H9 (cell line): ENCODE measurements at regions not wholly inside any gene's neighbourhood (a gene's known extent, or its start where the extent isn't known, plus 50 kb on each side); places are given as distances from the start of the nearest gene placed in this dataset.

ENCODE experiments used
- DNase-seq: peaks from one replicate; pipeline ENCODE4 v3.0.0-alpha.2; 2017
- H2AFZ ChIP-seq: one replicate; pipeline ENCODE4 v1.6.1; 2013; ENCODE audit warnings: mild to moderate bottlenecking, low read length, control low read depth, moderate library complexity
- H2AK5ac ChIP-seq: 2 replicates; pipeline ENCODE4 v1.6.1; 2013; ENCODE audit warnings: low read length, control low read depth, mixed read lengths; ENCODE audit not compliant: insufficient read length
- H2BK120ac ChIP-seq: one replicate; pipeline ENCODE4 v1.6.1; 2013; ENCODE audit warnings: low read depth, mild to moderate bottlenecking, low read length, control low read depth, inconsistent platforms; ENCODE audit not compliant: poor library complexity, severe bottlenecking
- H2BK12ac ChIP-seq: 2 replicates; pipeline ENCODE4 v1.6.1; 2013; ENCODE audit warnings: low read length, control low read depth, mixed read lengths, low read depth; ENCODE audit not compliant: insufficient read length
- H2BK15ac ChIP-seq: 2 replicates; pipeline ENCODE4 v1.6.1; 2013; ENCODE audit warnings: low read depth, low read length, control low read depth
- H2BK20ac ChIP-seq: one replicate; pipeline ENCODE4 v1.6.1; 2013; ENCODE audit warnings: low read depth, mild to moderate bottlenecking, low read length, control low read depth, inconsistent platforms; ENCODE audit not compliant: poor library complexity, severe bottlenecking
- H2BK5ac ChIP-seq: 2 replicates; pipeline ENCODE4 v1.6.1; 2013; ENCODE audit warnings: low read length, control low read depth, mixed read lengths; ENCODE audit not compliant: insufficient read length
- H3K14ac ChIP-seq: 2 replicates; pipeline ENCODE4 v1.6.1; 2013; ENCODE audit warnings: low read length, control low read depth; ENCODE audit not compliant: insufficient read depth
- H3K18ac ChIP-seq: 2 replicates; pipeline ENCODE4 v1.6.1; 2013; ENCODE audit warnings: low read depth, mild to moderate bottlenecking, mixed read lengths, low read length, control low read depth; ENCODE audit not compliant: insufficient read length
- H3K23ac ChIP-seq: 2 replicates; pipeline ENCODE4 v1.6.1; 2013; ENCODE audit warnings: low read length, control low read depth, mixed read lengths, low read depth; ENCODE audit not compliant: insufficient read length
- H3K23me2 ChIP-seq: 2 replicates; pipeline ENCODE4 v1.6.1; 2013; ENCODE audit warnings: low read depth, mild to moderate bottlenecking, mixed read lengths, low read length, control low read depth; ENCODE audit not compliant: insufficient read length, poor library complexity, severe bottlenecking
- H3K27ac ChIP-seq: 2 replicates; pipeline ENCODE4 v1.5.1; 2013; ENCODE audit warnings: low read length, control low read depth, mixed read lengths, low read depth; ENCODE audit not compliant: insufficient read length
- H3K27me3 ChIP-seq: 2 replicates; pipeline ENCODE4 v1.6.1; 2013; ENCODE audit warnings: low read length, control low read depth, inconsistent platforms; ENCODE audit not compliant: insufficient read depth
- H3K4ac ChIP-seq: 2 replicates; pipeline ENCODE4 v1.6.1; 2013; ENCODE audit warnings: low read depth, mild to moderate bottlenecking, control low read depth, inconsistent platforms, low read length, moderate library complexity
- H3K4me1 ChIP-seq: 2 replicates; pipeline ENCODE4 v1.6.1; 2013; ENCODE audit warnings: low read length, control low read depth, inconsistent platforms; ENCODE audit not compliant: insufficient read depth
- H3K4me2 ChIP-seq: 2 replicates; pipeline ENCODE4 v1.6.1; 2013; ENCODE audit warnings: low read length, control low read depth, mixed read lengths; ENCODE audit not compliant: insufficient read length, insufficient read depth
- H3K56ac ChIP-seq: 2 replicates; pipeline ENCODE4 v1.6.1; 2013; ENCODE audit warnings: low read depth, mild to moderate bottlenecking, mixed read lengths, low read length, control low read depth; ENCODE audit not compliant: insufficient read length
- H3K79me1 ChIP-seq: 2 replicates; pipeline ENCODE4 v1.6.1; 2013; ENCODE audit warnings: low read depth, mild to moderate bottlenecking, moderate library complexity, low read length, control low read depth, inconsistent platforms; ENCODE audit not compliant: insufficient read depth, poor library complexity, severe bottlenecking
- H3K79me2 ChIP-seq: 2 replicates; pipeline ENCODE4 v1.6.1; 2013; ENCODE audit warnings: low read length, control low read depth, inconsistent platforms; ENCODE audit not compliant: insufficient read depth
- H3K9ac ChIP-seq: 2 replicates; pipeline ENCODE4 v1.6.1; 2013; ENCODE audit warnings: low read length, control low read depth, mixed read lengths; ENCODE audit not compliant: insufficient read length; ENCODE audit errors: extremely low read depth
- H3K9me3 ChIP-seq: one replicate; pipeline ENCODE4 v1.6.1; 2013; ENCODE audit warnings: low read depth, low read length, inconsistent platforms; ENCODE audit not compliant: control insufficient read depth
- H3T11ph ChIP-seq: one replicate; pipeline ENCODE4 v1.6.1; 2013; ENCODE audit warnings: mild to moderate bottlenecking, low read length, control low read depth, inconsistent platforms
- H4K20me1 ChIP-seq: one replicate; pipeline ENCODE4 v1.6.1; 2013; ENCODE audit not compliant: control insufficient read depth, insufficient read length, insufficient read depth
- H4K5ac ChIP-seq: 2 replicates; pipeline ENCODE4 v1.6.1; 2013; ENCODE audit warnings: low read depth, mild to moderate bottlenecking, mixed read lengths, low read length, control low read depth; ENCODE audit not compliant: insufficient read length
- H4K8ac ChIP-seq: replicated peaks from 2 replicates; pipeline ENCODE4 v1.6.1; 2013; ENCODE audit warnings: low read length, control low read depth, mixed read lengths, low read depth; ENCODE audit not compliant: insufficient read length
- H4K91ac ChIP-seq: 2 replicates; pipeline ENCODE4 v1.6.1; 2013; ENCODE audit warnings: low read depth, mild to moderate bottlenecking, moderate library complexity, mixed read lengths, low read length, control low read depth; ENCODE audit not compliant: insufficient read length
- H3K27ac Mint-ChIP-seq, 3 experiments: 2 replicates in 2 of 3; 3 replicates in 1 of 3; pipeline ENCODE4 v1.8.0; 2020 to 2021; ENCODE audit warnings: mixed read lengths in 3 of 3, mild to moderate bottlenecking in 1 of 3, moderate library complexity in 1 of 3
- H3K27me3 Mint-ChIP-seq: 2 replicates; pipeline ENCODE4 v1.8.0; 2021; ENCODE audit warnings: low read depth, mild to moderate bottlenecking, moderate library complexity, mixed read lengths
- H3K36me3 Mint-ChIP-seq, 3 experiments: 2 replicates in 2 of 3; 3 replicates in 1 of 3; pipeline ENCODE4 v1.8.0; 2020 to 2021; ENCODE audit warnings: low read depth in 3 of 3, mixed read lengths in 3 of 3; ENCODE audit not compliant: insufficient read depth in 1 of 3
- H3K4me1 Mint-ChIP-seq, 2 experiments: 2 replicates each; pipeline ENCODE4 v1.8.0; 2020; ENCODE audit warnings: mixed read lengths in 2 of 2
- H3K4me3 Mint-ChIP-seq, 2 experiments: 2 replicates in 1 of 2; 3 replicates in 1 of 2; pipeline ENCODE4 v1.8.0; 2020 to 2021; ENCODE audit warnings: mild to moderate bottlenecking in 2 of 2, mixed read lengths in 2 of 2, moderate library complexity in 1 of 2
- H3K9me3 Mint-ChIP-seq, 2 experiments: 2 replicates in 1 of 2; 3 replicates in 1 of 2; pipeline ENCODE4 v1.8.0; 2020; ENCODE audit warnings: mild to moderate bottlenecking in 2 of 2, mixed read lengths in 2 of 2, moderate library complexity in 1 of 2
- WGBS: extraction: QIAGEN DNeasy Blood & Tissue Kit; methylation state at CpG from one replicate; pipeline ENCODE4 v1.1.7; 2013; ENCODE audit warnings: missing lambda C conversion rate, low lambda C conversion rate, mixed read lengths; ENCODE audit not compliant: insufficient read length; ENCODE audit errors: extremely low coverage; 5-methylcytosine and 5-hydroxymethylcytosine counted together
- TF ChIP-seq, protein P1 (sequence below): fragments of 200-600 bp; sonication (generic); conservative IDR thresholded peaks from 3 replicates; pipeline ENCODE4 v1.8.0; 2021; ENCODE audit warnings: antibody characterized with exemption, mild to moderate bottlenecking

DNA sequence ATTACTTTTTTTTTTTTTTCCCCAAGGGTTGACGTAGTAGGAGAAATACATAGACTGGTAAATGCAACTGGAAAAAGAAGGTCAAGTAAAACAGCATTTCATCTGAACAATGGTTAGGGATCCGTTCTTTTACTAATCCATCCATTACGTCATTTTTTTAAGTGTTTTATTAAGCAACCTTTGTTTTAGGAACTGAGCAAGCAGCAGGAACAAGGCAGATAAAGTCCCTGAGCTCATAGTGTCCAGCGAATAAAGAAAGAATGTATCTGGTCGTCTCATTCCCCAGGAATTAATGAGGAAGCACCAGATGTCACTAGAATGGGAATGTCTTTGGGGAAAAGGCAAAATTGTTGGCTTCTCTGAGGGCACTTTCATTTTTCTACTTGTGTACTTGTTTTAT lies 842.4 kb downstream of the TDRD15 start:
- Histone ChIP-seq H4K8ac (no peak overlapping the region), H2BK15ac (no peak overlapping the region), H2BK5ac (no peak overlapping the region), H2AK5ac (no peak overlapping the region), H3K79me2 (no peaks in the 10 kb centered on the region), H3K4ac (no peak overlapping the region), H3K23ac (no peak overlapping the region), H3K9me3 (no peaks in the 10 kb centered on the region), H3T11ph (no peak overlapping the region), H3K79me1 (no peaks in the 10 kb centered on the region), H4K20me1 (no peaks in the 10 kb centered on the region), H2BK20ac (no peak overlapping the region), H2BK120ac (no peak overlapping the region), H4K91ac (no peak overlapping the region), H2AFZ (no peak overlapping the region), H3K27me3 (no peaks in the 10 kb centered on the region), H2BK12ac (no peak overlapping the region), H3K4me2 (no peak overlapping the region), H3K23me2 (no peaks in the 10 kb centered on the region), H3K56ac (no peak overlapping the region), H3K9ac (no peak overlapping the region), H4K5ac (no peak overlapping the region), H3K18ac (no peak overlapping the region), H3K14ac (no peak overlapping the region), H3K27ac (no peak overlapping the region), H3K4me1 (no peaks in the 10 kb centered on the region)
- Mint-ChIP-seq H3K4me1 (no peaks in the 10 kb centered on the region), H3K9me3 (no peaks in the 10 kb centered on the region), H3K27ac (no peak overlapping the region), H3K27me3 (no peaks in the 10 kb centered on the region), H3K4me3 (no peak overlapping the region), H3K36me3 (no peaks in the 10 kb centered on the region)
- no CpG with 5 or more reads among the region's 5 CpGs for WGBS
- TF ChIP-seq, protein P1, sequence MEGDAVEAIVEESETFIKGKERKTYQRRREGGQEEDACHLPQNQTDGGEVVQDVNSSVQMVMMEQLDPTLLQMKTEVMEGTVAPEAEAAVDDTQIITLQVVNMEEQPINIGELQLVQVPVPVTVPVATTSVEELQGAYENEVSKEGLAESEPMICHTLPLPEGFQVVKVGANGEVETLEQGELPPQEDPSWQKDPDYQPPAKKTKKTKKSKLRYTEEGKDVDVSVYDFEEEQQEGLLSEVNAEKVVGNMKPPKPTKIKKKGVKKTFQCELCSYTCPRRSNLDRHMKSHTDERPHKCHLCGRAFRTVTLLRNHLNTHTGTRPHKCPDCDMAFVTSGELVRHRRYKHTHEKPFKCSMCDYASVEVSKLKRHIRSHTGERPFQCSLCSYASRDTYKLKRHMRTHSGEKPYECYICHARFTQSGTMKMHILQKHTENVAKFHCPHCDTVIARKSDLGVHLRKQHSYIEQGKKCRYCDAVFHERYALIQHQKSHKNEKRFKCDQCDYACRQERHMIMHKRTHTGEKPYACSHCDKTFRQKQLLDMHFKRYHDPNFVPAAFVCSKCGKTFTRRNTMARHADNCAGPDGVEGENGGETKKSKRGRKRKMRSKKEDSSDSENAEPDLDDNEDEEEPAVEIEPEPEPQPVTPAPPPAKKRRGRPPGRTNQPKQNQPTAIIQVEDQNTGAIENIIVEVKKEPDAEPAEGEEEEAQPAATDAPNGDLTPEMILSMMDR = no peak
- no peak for DNase-seq
